ENCODE measurements at regions not wholly inside any gene's neighbourhood (a gene's known extent, or its start where the extent isn't known, plus 50 kb on each side); places are given as distances from the start of the nearest gene placed in this dataset.

- no peak overlapping the region for H3K4me3 ChIP-seq (ENCODE audit: low read length)
- H3K4me1 ChIP-seq (ENCODE audit: insufficient read depth, low read length) = no peaks in the 10 kb centered on the region
- no peaks in the 10 kb centered on the region for H3K4me1 Mint-ChIP-seq (ENCODE audit: low read depth)
- H3K36me3 ChIP-seq (ENCODE audit: insufficient read depth, low read length) = no peaks in the 10 kb centered on the region
- ATAC-seq (ENCODE audit: poor library complexity) = no peak
- no peaks in the 10 kb centered on the region for H3K27me3 ChIP-seq (ENCODE audit: control insufficient read depth in 1 of 2, insufficient read depth in 2 of 2, low read length in 2 of 2)
- H3K27me3 Mint-ChIP-seq = no peaks in the 10 kb centered on the region
- POLR2A ChIA-PET = no interaction called here
- no peaks in the 10 kb centered on the region for H3K9me3 ChIP-seq (ENCODE audit: control insufficient read depth in 1 of 2, insufficient read depth in 1 of 2, low read length in 2 of 2)
- CTCF ChIA-PET = no interaction called here
- intact Hi-C loops (cut with DNase I, micrococcal nuclease) = no loop called here
- no peaks in the 10 kb centered on the region for H3K36me3 Mint-ChIP-seq (ENCODE audit: low read depth)
- no peak for DNase-seq
- TF ChIP-seq, protein P1, sequence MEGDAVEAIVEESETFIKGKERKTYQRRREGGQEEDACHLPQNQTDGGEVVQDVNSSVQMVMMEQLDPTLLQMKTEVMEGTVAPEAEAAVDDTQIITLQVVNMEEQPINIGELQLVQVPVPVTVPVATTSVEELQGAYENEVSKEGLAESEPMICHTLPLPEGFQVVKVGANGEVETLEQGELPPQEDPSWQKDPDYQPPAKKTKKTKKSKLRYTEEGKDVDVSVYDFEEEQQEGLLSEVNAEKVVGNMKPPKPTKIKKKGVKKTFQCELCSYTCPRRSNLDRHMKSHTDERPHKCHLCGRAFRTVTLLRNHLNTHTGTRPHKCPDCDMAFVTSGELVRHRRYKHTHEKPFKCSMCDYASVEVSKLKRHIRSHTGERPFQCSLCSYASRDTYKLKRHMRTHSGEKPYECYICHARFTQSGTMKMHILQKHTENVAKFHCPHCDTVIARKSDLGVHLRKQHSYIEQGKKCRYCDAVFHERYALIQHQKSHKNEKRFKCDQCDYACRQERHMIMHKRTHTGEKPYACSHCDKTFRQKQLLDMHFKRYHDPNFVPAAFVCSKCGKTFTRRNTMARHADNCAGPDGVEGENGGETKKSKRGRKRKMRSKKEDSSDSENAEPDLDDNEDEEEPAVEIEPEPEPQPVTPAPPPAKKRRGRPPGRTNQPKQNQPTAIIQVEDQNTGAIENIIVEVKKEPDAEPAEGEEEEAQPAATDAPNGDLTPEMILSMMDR (IDR thresholded peaks at IDR 0.05) = no peak
- no peak overlapping the region for H3K27ac ChIP-seq (ENCODE audit: low read depth in 1 of 2, low read length in 2 of 2)
- no peaks in the 10 kb centered on the region for H3K9me3 Mint-ChIP-seq
- H3K27ac Mint-ChIP-seq = no peak overlapping the region
- no peak overlapping the region for H3K4me3 Mint-ChIP-seq
Observed at GRCh38 chrX:40360557-40360956, 220.2 kb upstream of the ATP6AP2 start.

DNA sequence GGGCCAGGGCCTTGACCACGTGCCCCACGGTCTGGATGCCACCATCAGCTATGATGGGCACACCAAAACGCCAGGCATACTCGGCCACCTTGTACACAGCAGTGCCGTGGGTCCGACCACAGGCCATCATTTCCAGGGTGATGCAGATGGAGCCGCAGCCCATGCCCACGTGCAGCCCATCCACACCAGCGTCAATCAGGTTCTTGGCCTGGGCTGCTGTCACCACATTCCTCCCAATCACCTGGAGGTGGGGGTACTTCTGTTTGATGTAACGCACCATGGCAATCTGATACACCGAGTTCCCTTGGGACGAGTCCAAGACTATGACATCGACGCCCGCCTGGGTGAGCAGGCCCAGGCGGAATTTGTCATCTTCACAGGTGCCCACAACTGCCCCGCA, 221.2 kb upstream of the ATP6AP2 start:
- POLR2A ChIA-PET = no interaction called here
- no peak overlapping the region for H3K4me3 Mint-ChIP-seq
- no peaks in the 10 kb centered on the region for H3K9me3 Mint-ChIP-seq

DNA sequence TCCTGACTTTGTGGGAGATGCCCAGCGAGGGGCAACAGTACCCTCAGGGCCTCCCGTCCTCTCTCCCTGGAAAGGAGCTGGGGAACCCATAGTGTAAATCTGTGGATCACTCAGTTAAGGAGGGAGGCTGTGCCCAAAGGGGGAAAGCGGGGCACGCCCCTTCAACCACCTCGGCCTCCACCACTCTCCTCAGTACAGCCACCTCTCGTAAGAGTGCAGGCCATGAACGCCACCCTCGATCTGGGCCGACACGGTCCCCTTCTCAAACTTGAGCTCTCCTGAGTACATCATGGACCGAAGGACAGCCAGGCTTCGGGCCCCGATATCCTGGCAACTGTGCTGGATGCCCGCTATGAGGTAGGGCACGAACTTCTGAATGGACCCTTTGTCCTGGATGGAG, 221.8 kb upstream of the ATP6AP2 start:
- Mint-ChIP-seq H3K9me3 (no peaks in the 10 kb centered on the region), H3K27me3 (no peaks in the 10 kb centered on the region), H3K4me3 (no peak overlapping the region), H3K27ac (no peak overlapping the region), H3K36me3 (ENCODE audit: low read depth) (no peaks in the 10 kb centered on the region), H3K4me1 (ENCODE audit: low read depth) (no peaks in the 10 kb centered on the region)
- Histone ChIP-seq H3K9me3 (ENCODE audit: control insufficient read depth in 1 of 2, insufficient read depth in 1 of 2, low read length in 2 of 2) (no peaks in the 10 kb centered on the region), H3K4me1 (ENCODE audit: insufficient read depth, low read length) (no peaks in the 10 kb centered on the region), H3K4me3 (ENCODE audit: low read length) (no peak overlapping the region), H3K27ac (ENCODE audit: low read depth in 1 of 2, low read length in 2 of 2) (no peak overlapping the region), H3K27me3 (ENCODE audit: control insufficient read depth in 1 of 2, insufficient read depth in 2 of 2, low read length in 2 of 2) (no peaks in the 10 kb centered on the region), H3K36me3 (ENCODE audit: insufficient read depth, low read length) (no peaks in the 10 kb centered on the region)
- TF ChIP-seq, protein P1 (IDR thresholded peaks at IDR 0.05) = no peak
- ChIA-PET POLR2A (no interaction called here), CTCF (no interaction called here)
- DNase-seq (no peak), ATAC-seq (ENCODE audit: poor library complexity) (no peak)
- intact Hi-C loops (cut with DNase I, micrococcal nuclease) = no loop called here

More for the DNA sequence above, 221.2 kb upstream of the ATP6AP2 start:
- no peak for ATAC-seq (ENCODE audit: poor library complexity)
- Histone ChIP-seq H3K4me3 (ENCODE audit: low read length) (no peak overlapping the region), H3K27me3 (ENCODE audit: control insufficient read depth in 1 of 2, insufficient read depth in 2 of 2, low read length in 2 of 2) (no peaks in the 10 kb centered on the region), H3K4me1 (ENCODE audit: insufficient read depth, low read length) (no peaks in the 10 kb centered on the region), H3K36me3 (ENCODE audit: insufficient read depth, low read length) (no peaks in the 10 kb centered on the region), H3K27ac (ENCODE audit: low read depth in 1 of 2, low read length in 2 of 2) (no peak overlapping the region), H3K9me3 (ENCODE audit: control insufficient read depth in 1 of 2, insufficient read depth in 1 of 2, low read length in 2 of 2) (no peaks in the 10 kb centered on the region)
- CTCF ChIA-PET = no interaction called here
- Mint-ChIP-seq H3K27me3 (no peaks in the 10 kb centered on the region), H3K27ac (no peak overlapping the region), H3K4me1 (ENCODE audit: low read depth) (no peaks in the 10 kb centered on the region), H3K36me3 (ENCODE audit: low read depth) (no peaks in the 10 kb centered on the region)
- TF ChIP-seq, protein P1 (IDR thresholded peaks at IDR 0.05) = no peak
- intact Hi-C loops (cut with DNase I, micrococcal nuclease) = no loop called here
- DNase-seq = no peak
